H1 (cell line): ENCODE measurements at regions not wholly inside any gene's neighbourhood (a gene's known extent, or its start where the extent isn't known, plus 50 kb on each side); places are given as distances from the start of the nearest gene placed in this dataset.

Experiments used
- CTBP2 ChIP-seq: IDR thresholded peaks from 2 replicates; pipeline ENCODE4 v1.7.0; 2011; ENCODE audit warnings: borderline replicate concordance, mild to moderate bottlenecking, moderate library complexity, mixed read lengths, low read length; ENCODE audit not compliant: insufficient read depth, insufficient read length
- GABPA ChIP-seq: IDR thresholded peaks from 2 replicates; pipeline ENCODE4 v1.6.1; 2011; ENCODE audit warnings: mild to moderate bottlenecking, low read length, moderate library complexity, borderline replicate concordance; ENCODE audit not compliant: insufficient read depth
- KDM5A ChIP-seq: fragments of 200-600 bp; IDR thresholded peaks from 2 replicates; pipeline ENCODE4 v1.7.1; 2012; ENCODE audit warnings: mild to moderate bottlenecking, low read length, inconsistent platforms, mixed read lengths

DNA sequence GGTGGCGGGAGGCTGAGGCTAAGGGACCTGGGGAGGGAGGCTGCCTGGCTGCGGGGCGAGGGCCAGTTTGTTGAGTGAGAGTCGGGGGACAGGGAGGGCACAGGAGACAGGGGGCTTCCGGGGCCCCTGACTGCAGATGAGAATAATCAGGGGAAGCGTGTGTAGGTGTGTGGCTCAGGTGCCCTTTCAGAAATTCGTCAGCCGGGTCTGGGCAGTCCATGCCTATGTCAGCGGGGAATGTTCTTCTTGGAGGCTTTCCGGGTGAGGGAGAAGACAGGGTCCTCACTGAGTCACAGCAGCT is 52.3 kb upstream of the OTOF start (continued):
- TF ChIP-seq GABPA = no peak
- no peak for TF ChIP-seq CTBP2
- no peak for TF ChIP-seq KDM5A
